Activated gamma-delta T cell treated with anti-CD3 and anti-CD28 coated beads, Interleukin-2, amount 50 U/mL, for 16 hours (primary cell): ENCODE measurements at regions not wholly inside any gene's neighbourhood (a gene's known extent, or its start where the extent isn't known, plus 50 kb on each side); places are given as distances from the start of the nearest gene placed in this dataset.
"Not testable (repeated sequence)": the region's sequence is repeated elsewhere in the genome, so short reads cannot be mapped to it uniquely, and the experiment has no call there.

Source experiments
- DNase-seq: peaks from one replicate; pipeline ENCODE4 v3.0.0-alpha.2; 2020; ENCODE audit warnings: low read depth

- no peak for DNase-seq
Measured at GRCh38 chr4:152193059-152193458, 342.8 kb downstream of the FBXW7 start.

- DNase-seq = no peak
Measured at GRCh38 chr4:152190907-152191306, 345.0 kb downstream of the FBXW7 start.

- DNase-seq = no peak
Measured at GRCh38 chr4:152189451-152190179, 346.3 kb downstream of the FBXW7 start.

- DNase-seq = no peak
Measured at GRCh38 chr4:152188801-152189200, 347.1 kb downstream of the FBXW7 start.

GRCh38 chr4:152187693-152188092 is 348.2 kb downstream of the FBXW7 start:
- no peak for DNase-seq

- no peak for DNase-seq
Measured at GRCh38 chr4:152185786-152186550, 349.9 kb downstream of the FBXW7 start.

- no peak for DNase-seq
Measured at GRCh38 chr4:152181150-152181549, 354.7 kb downstream of the FBXW7 start.

GRCh38 chr4:152180369-152180768 is 355.5 kb downstream of the FBXW7 start:
- DNase-seq = no peak

GRCh38 chr4:152177538-152177937 is 358.4 kb downstream of the FBXW7 start:
- DNase-seq = not testable (repeated sequence)

GRCh38 chr4:152176627-152177214 is 359.2 kb downstream of the FBXW7 start:
- DNase-seq = no peak

GRCh38 chr4:152175586-152175985 is 360.3 kb downstream of the FBXW7 start:
- DNase-seq = no peak

GRCh38 chr4:152172146-152172545 is 363.7 kb downstream of the FBXW7 start:
- DNase-seq = no peak

GRCh38 chr4:152171556-152171955 is 364.3 kb downstream of the FBXW7 start:
- DNase-seq = no peak

- no peak for DNase-seq
Measured at GRCh38 chr4:152169683-152170082, 366.2 kb downstream of the FBXW7 start.

GRCh38 chr4:152168987-152169616 is 366.8 kb downstream of the FBXW7 start:
- no peak for DNase-seq

- DNase-seq = no peak
Measured at GRCh38 chr4:152166567-152166966, 369.3 kb downstream of the FBXW7 start.

GRCh38 chr4:152165846-152166245 is 370.0 kb downstream of the FBXW7 start:
- no peak for DNase-seq

GRCh38 chr4:152165146-152165545 is 370.7 kb downstream of the FBXW7 start:
- no peak for DNase-seq

- no peak for DNase-seq
Measured at GRCh38 chr4:152164561-152164960, 371.3 kb downstream of the FBXW7 start.

GRCh38 chr4:152162331-152162697 is 373.6 kb downstream of the FBXW7 start:
- no peak for DNase-seq

- DNase-seq = no peak
Measured at GRCh38 chr4:152161676-152162330, 374.1 kb downstream of the FBXW7 start.

- DNase-seq = no peak
Measured at GRCh38 chr4:152160225-152160800, 375.6 kb downstream of the FBXW7 start.
